H1 (cell line): ENCODE measurements at regions not wholly inside any gene's neighbourhood (a gene's known extent, or its start where the extent isn't known, plus 50 kb on each side); places are given as distances from the start of the nearest gene placed in this dataset.

Experiments
- CTCF ChIA-PET: fragments of 300-600 bp; sonication (Branson Sonifier 250); formaldehyde crosslinking; loops from one replicate; lab custom pipeline; 2021; ENCODE audit not compliant: partially characterized antibody; lab: Charles Lee
- POLR2A ChIA-PET: fragments of 300-600 bp; sonication (Branson Sonifier 250); formaldehyde crosslinking; loops from one replicate; lab custom pipeline; 2021; ENCODE audit warnings: inconsistent platforms; ENCODE audit not compliant: partially characterized antibody; lab: Charles Lee
- DNase-seq, 2 experiments: peaks; one replicate each; pipeline versions ENCODE4 v3.0.0 to v3.0.0-alpha.2; 2010 to 2022; ENCODE audit warnings: low spot score in 2 of 2, low read depth in 1 of 2, mixed read lengths in 1 of 2
- FAIRE-seq: peaks from 2 replicates; lab custom pipeline; 2011; peaks lifted over from hg19 to GRCh38; lab: Jason Lieb, UNC
- H2AFZ ChIP-seq: 2 replicates; pipeline ENCODE4 v1.8.1; 2012; ENCODE audit warnings: low read length, inconsistent platforms
- H2AK5ac ChIP-seq: 2 replicates; pipeline ENCODE4 v1.6.1; 2013; ENCODE audit warnings: low read depth, low read length
- H2BK120ac ChIP-seq: replicated peaks from 2 replicates; pipeline ENCODE3; 2013; ENCODE audit warnings: low read depth, low read length, inconsistent platforms
- H2BK12ac ChIP-seq: 2 replicates; pipeline ENCODE4 v1.6.1; 2013; ENCODE audit warnings: low read depth, low read length
- H2BK15ac ChIP-seq: 2 replicates; pipeline ENCODE4 v1.6.1; 2013; ENCODE audit warnings: low read length
- H2BK20ac ChIP-seq: 2 replicates; pipeline ENCODE4 v1.6.1; 2013; ENCODE audit warnings: low read length
- H2BK5ac ChIP-seq: 2 replicates; pipeline ENCODE4 v1.6.1; 2013; ENCODE audit warnings: low read depth, low read length
- H3K14ac ChIP-seq: 2 replicates; pipeline ENCODE4 v1.6.1; 2013; ENCODE audit warnings: inconsistent platforms; ENCODE audit not compliant: insufficient read length
- H3K18ac ChIP-seq: 2 replicates; pipeline ENCODE4 v1.6.1; 2013; ENCODE audit warnings: low read length; ENCODE audit errors: extremely low read depth
- H3K23ac ChIP-seq: 2 replicates; pipeline ENCODE4 v1.6.1; 2013; ENCODE audit warnings: inconsistent platforms; ENCODE audit not compliant: insufficient read length
- H3K23me2 ChIP-seq: 2 replicates; pipeline ENCODE4 v1.6.1; 2013; ENCODE audit warnings: low read depth, low read length
- H3K27ac ChIP-seq: 2 replicates; pipeline ENCODE4 v1.6.1; 2011; ENCODE audit warnings: low read depth, low read length, inconsistent platforms
- H3K27me3 ChIP-seq, 4 experiments: replicated peaks in 1 of 4; 1 replicate in 1 of 4; 2 replicates in 3 of 4; pipeline versions ENCODE4 v1.6.1 to v1.8.1; 2011 to 2013; ENCODE audit warnings: low read length in 3 of 4, mild to moderate bottlenecking in 3 of 4, inconsistent platforms in 2 of 4, mixed read lengths in 2 of 4, moderate library complexity in 1 of 4; ENCODE audit not compliant: control insufficient read depth in 3 of 4, insufficient read depth in 3 of 4; ENCODE audit errors: extremely low read depth in 1 of 4
- H3K36me3 ChIP-seq, 4 experiments: 2 replicates each; pipeline versions ENCODE4 v1.6.1 to v1.8.1; 2011 to 2013; ENCODE audit warnings: mild to moderate bottlenecking in 4 of 4, low read length in 3 of 4, moderate library complexity in 2 of 4, control low read depth in 1 of 4, inconsistent platforms in 1 of 4; ENCODE audit not compliant: insufficient read depth in 4 of 4, control insufficient read depth in 2 of 4
- H3K4ac ChIP-seq: replicated peaks from 2 replicates; pipeline ENCODE3; 2013; ENCODE audit warnings: low read length, low read depth, mixed read lengths, inconsistent platforms; ENCODE audit not compliant: insufficient read length
- H3K4me1 ChIP-seq, 4 experiments: replicated peaks in 1 of 4; 1 replicate in 1 of 4; 2 replicates in 3 of 4; pipeline versions ENCODE4 v1.6.1 to v1.8.1; 2011 to 2013; ENCODE audit warnings: low read length in 3 of 4, inconsistent platforms in 2 of 4, mixed read lengths in 1 of 4; ENCODE audit not compliant: insufficient read depth in 4 of 4, control insufficient read depth in 3 of 4
- H3K4me2 ChIP-seq, 2 experiments: 2 replicates each; pipeline versions ENCODE4 v1.6.1 to v1.8.1; 2011 to 2013; ENCODE audit warnings: low read depth in 2 of 2, low read length in 2 of 2, control low read depth in 1 of 2, inconsistent platforms in 1 of 2, mild to moderate bottlenecking in 1 of 2; ENCODE audit not compliant: insufficient read depth in 1 of 2
- H3K4me3 ChIP-seq, 4 experiments: fragments of 200-600, 300-600 bp in 1 of 4; sonication (generic), shearing (Covaris generic), sonication (Bioruptor Twin) in 1 of 4; 2 replicates each; pipeline versions ENCODE4 v1.5.1 to v1.8.1; 2011 to 2016; ENCODE audit warnings: low read length in 4 of 4, low read depth in 3 of 4, control low read depth in 2 of 4, inconsistent platforms in 2 of 4, mild to moderate bottlenecking in 2 of 4, mixed read lengths in 1 of 4, moderate library complexity in 1 of 4; ENCODE audit not compliant: insufficient read depth in 2 of 4; ENCODE audit errors: extremely low read depth in 1 of 4
- H3K56ac ChIP-seq: replicated peaks from 2 replicates; pipeline ENCODE3; 2013; ENCODE audit warnings: low read depth, mild to moderate bottlenecking, mixed read lengths, low read length, inconsistent platforms; ENCODE audit not compliant: insufficient read length
- H3K79me1 ChIP-seq: 2 replicates; pipeline ENCODE4 v1.6.1; 2013; ENCODE audit warnings: low read depth, low read length, control low read depth
- H3K79me2 ChIP-seq, 2 experiments: 2 replicates each; pipeline versions ENCODE4 v1.6.1 to v1.8.1; 2012 to 2013; ENCODE audit warnings: low read length in 2 of 2, mild to moderate bottlenecking in 2 of 2, inconsistent platforms in 1 of 2; ENCODE audit not compliant: insufficient read depth in 2 of 2, control insufficient read depth in 1 of 2
- H3K9ac ChIP-seq, 4 experiments: replicated peaks in 1 of 4; 1 replicate in 1 of 4; 2 replicates in 3 of 4; pipeline versions ENCODE4 v1.6.1 to v1.8.1; 2011 to 2013; ENCODE audit warnings: low read depth in 3 of 4, low read length in 3 of 4, control low read depth in 2 of 4, mild to moderate bottlenecking in 2 of 4, moderate library complexity in 2 of 4, inconsistent platforms in 1 of 4; ENCODE audit errors: extremely low read depth in 1 of 4
- H3K9me3 ChIP-seq, 2 experiments: 2 replicates each; pipeline versions ENCODE4 v1.6.1 to v1.8.1; 2012 to 2013; ENCODE audit warnings: mild to moderate bottlenecking in 2 of 2, moderate library complexity in 2 of 2, control low read depth in 1 of 2, inconsistent platforms in 1 of 2, low read depth in 1 of 2, low read length in 1 of 2, mixed read lengths in 1 of 2; ENCODE audit not compliant: insufficient read depth in 2 of 2
- H4K20me1 ChIP-seq, 2 experiments: replicated peaks in 1 of 2; 2 replicates each; pipeline versions ENCODE3 to v1.8.1; 2011 to 2013; ENCODE audit warnings: inconsistent platforms in 2 of 2, low read length in 2 of 2, mild to moderate bottlenecking in 1 of 2; ENCODE audit not compliant: insufficient read depth in 2 of 2, control insufficient read depth in 1 of 2
- H4K5ac ChIP-seq: 2 replicates; pipeline ENCODE4 v1.6.1; 2013; ENCODE audit warnings: low read length, low read depth, mixed read lengths, inconsistent platforms; ENCODE audit not compliant: insufficient read length
- H4K8ac ChIP-seq: 2 replicates; pipeline ENCODE4 v1.8.0; 2013; ENCODE audit warnings: mild to moderate bottlenecking, moderate library complexity, low read length, inconsistent platforms; ENCODE audit not compliant: insufficient read depth; ENCODE audit errors: extremely low read depth
- H4K91ac ChIP-seq: replicated peaks from 2 replicates; pipeline ENCODE3; 2013; ENCODE audit warnings: low read length, mixed read lengths, inconsistent platforms; ENCODE audit not compliant: insufficient read length
- BACH1 ChIP-seq: IDR thresholded peaks from 2 replicates; pipeline ENCODE4 v1.6.1; 2012; ENCODE audit warnings: low read length, improper control_type of control experiment
- NRF1 ChIP-seq: IDR thresholded peaks from 2 replicates; pipeline ENCODE4 v1.6.1; 2011; ENCODE audit warnings: mild to moderate bottlenecking, low read depth, low read length, improper control_type of control experiment
- ZNF274 ChIP-seq: IDR thresholded peaks from 2 replicates; pipeline ENCODE4 v1.7.0; 2012; ENCODE audit warnings: low read length, borderline replicate concordance; ENCODE audit errors: extremely low read depth
- WGBS, 2 experiments: shearing (Covaris generic) in 1 of 2; methylation state at CpG; one replicate each; pipeline versions ENCODE4 v1.1.6 to v1.1.7; 2013 to 2015; ENCODE audit warnings: low lambda C conversion rate in 2 of 2, mixed read lengths in 2 of 2, inconsistent platforms in 1 of 2, low coverage in 1 of 2, missing lambda C conversion rate in 1 of 2; ENCODE audit not compliant: insufficient replicate concordance in 2 of 2, insufficient coverage in 1 of 2, insufficient read length in 1 of 2; ENCODE audit errors: extremely low coverage in 1 of 2, missing lambda C conversion rate in 1 of 2; 5-methylcytosine and 5-hydroxymethylcytosine counted together

GRCh38 chr1:198825254-198825653, 186.4 kb downstream of the PTPRC start:
- no peak overlapping the region for H3K18ac ChIP-seq
- no peak overlapping the region for H3K56ac ChIP-seq
- H4K8ac ChIP-seq = no peak overlapping the region
- H2BK5ac ChIP-seq = no peak overlapping the region
- H4K5ac ChIP-seq = no peak overlapping the region
- H4K91ac ChIP-seq = no peak overlapping the region
- no peak overlapping the region for H2BK120ac ChIP-seq
- no peak for FAIRE-seq
- no peak overlapping the region for H2BK12ac ChIP-seq
- no peak overlapping the region for H2AFZ ChIP-seq
- H3K4ac ChIP-seq = no peak overlapping the region
- H3K14ac ChIP-seq = no peak overlapping the region
- H2BK15ac ChIP-seq = no peak overlapping the region
- H3K27ac ChIP-seq = no peak overlapping the region
- H3K27me3 ChIP-seq = no peaks in the 10 kb centered on the region
- H3K23ac ChIP-seq = no peak overlapping the region
- H3K79me2 ChIP-seq = no peaks in the 10 kb centered on the region
- H2AK5ac ChIP-seq = no peak overlapping the region
- CTCF ChIA-PET = interaction anchor here (0.8 to 2.2 kb wide), 3 partner anchors 36 to 418 kb away, joined by 3 to 8 read pairs (median 3); no protein-coding TSS in a partner anchor
- H3K36me3 ChIP-seq = no peaks in the 10 kb centered on the region
- no peak for DNase-seq
- no peak overlapping the region for H3K4me2 ChIP-seq
- TF ChIP-seq NRF1 (no peak), BACH1 (no peak), ZNF274 (no peak)
- TF ChIP-seq, all 59 proteins: peak for 0
- Histone ChIP-seq H3K79me1 (no peaks in the 10 kb centered on the region), H2BK20ac (no peak overlapping the region), H3K4me3 (no peak overlapping the region), H3K23me2 (no peaks in the 10 kb centered on the region), H3K9me3 (no peaks in the 10 kb centered on the region), H4K20me1 (no peaks in the 10 kb centered on the region), H3K9ac (no peak overlapping the region), H3K4me1 (peaks cover 0 to 3% (median 0%) of the 10 kb centered on the region in 4 experiments; a peak in 1 of 7 replicates)
- 88% methylated on average over 1 of the region's 1 CpG; no CpG with 5 or more reads in 1 of the 2 experiments for WGBS, 2 experiments
- POLR2A ChIA-PET = no interaction called here
